ENCODE measurements at regions not wholly inside any gene's neighbourhood (a gene's known extent, or its start where the extent isn't known, plus 50 kb on each side); places are given as distances from the start of the nearest gene placed in this dataset.

DNA sequence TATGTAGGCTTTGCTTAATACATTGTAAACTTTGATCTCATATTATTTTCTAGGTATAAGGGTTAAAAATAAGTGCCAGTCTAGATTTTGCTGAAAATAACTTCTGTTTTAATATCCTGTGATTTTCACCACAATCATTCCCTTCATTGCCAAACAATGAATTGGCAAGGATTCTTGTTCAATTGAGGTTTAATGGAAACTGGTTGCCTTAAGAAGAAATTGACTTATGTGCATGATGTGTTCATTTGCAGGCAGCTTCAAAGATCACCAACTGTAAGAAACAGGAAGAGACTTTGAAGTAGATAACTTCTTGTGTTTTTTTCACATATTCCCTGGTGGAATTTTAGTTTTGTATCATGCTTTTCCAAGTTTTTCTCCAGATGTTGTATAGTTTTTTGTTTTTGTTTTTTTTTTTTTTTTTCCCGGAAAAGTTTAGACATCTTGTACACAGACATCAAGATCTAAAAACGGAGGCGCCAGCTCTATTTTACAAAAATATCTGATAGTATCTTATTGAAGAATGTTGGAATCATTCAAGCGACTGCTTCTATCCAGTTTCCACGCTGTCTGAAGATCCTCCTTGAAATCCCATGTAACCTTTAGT is 108.3 kb downstream of the POSTN start:
- Histone ChIP-seq H3K9me3 (no peaks in the 10 kb centered on the region), H3K4me1 (peaks cover 0 to 32% (median 8%) of the 10 kb centered on the region in 4 donors), H3K27ac (no peak overlapping the region), H3K4me3 (no peak overlapping the region), H3K27me3 (no peaks in the 10 kb centered on the region), H3K36me3 (no peaks in the 10 kb centered on the region)
- DNase-seq = no peak
- TF ChIP-seq CTCF (IDR thresholded peaks at IDR 0.05) = no peak
- intact Hi-C loops (cut with DNase I; ENCODE audit: low total_unique reads) = no loop called here

- intact Hi-C loops (cut with DNase I; ENCODE audit: low total_unique reads) = no loop called here
- Histone ChIP-seq H3K36me3 (no peaks in the 10 kb centered on the region), H3K27ac (no peak overlapping the region), H3K27me3 (no peaks in the 10 kb centered on the region), H3K4me1 (peaks cover 0 to 27% (median 8%) of the 10 kb centered on the region in 4 donors), H3K4me3 (no peak overlapping the region), H3K9me3 (no peaks in the 10 kb centered on the region)
- no peak for DNase-seq
- no peak for TF ChIP-seq CTCF (IDR thresholded peaks at IDR 0.05)
Observed at GRCh38 chr13:37488726-37489125, 109.8 kb downstream of the POSTN start.

DNA sequence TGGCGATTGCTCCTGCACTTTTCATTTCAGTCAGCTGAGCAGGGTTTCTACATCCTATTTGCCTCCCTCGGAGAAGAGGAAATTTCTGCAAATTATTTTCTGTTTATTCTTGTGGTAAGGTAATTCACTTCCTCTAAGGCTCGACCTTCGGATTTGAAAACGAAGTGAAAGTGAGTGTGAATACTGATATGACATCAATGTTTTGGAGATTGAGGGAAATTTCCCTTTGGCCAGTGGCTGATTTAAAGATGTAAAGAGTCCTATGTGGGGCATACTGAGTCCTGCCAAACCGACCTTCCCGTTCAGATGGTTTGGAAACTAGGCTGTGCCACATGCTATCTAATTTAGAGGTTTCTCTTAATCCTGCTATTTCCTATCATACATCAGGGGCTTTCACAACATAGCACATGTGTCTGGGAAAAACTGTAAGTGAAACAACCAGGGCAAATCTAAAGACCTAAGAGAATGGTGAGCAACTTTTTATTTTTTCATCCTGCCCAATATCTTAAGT is 112.3 kb downstream of the POSTN start:
- Histone ChIP-seq H3K27ac (no peak overlapping the region), H3K27me3 (no peaks in the 10 kb centered on the region), H3K36me3 (no peaks in the 10 kb centered on the region), H3K9me3 (no peaks in the 10 kb centered on the region), H3K4me3 (no peak overlapping the region), H3K4me1 (peaks cover 0 to 20% (median 2%) of the 10 kb centered on the region in 4 donors)
- no peak for DNase-seq
- intact Hi-C loops (cut with DNase I; ENCODE audit: low total_unique reads) = no loop called here
- no peak for TF ChIP-seq CTCF (IDR thresholded peaks at IDR 0.05)

DNA sequence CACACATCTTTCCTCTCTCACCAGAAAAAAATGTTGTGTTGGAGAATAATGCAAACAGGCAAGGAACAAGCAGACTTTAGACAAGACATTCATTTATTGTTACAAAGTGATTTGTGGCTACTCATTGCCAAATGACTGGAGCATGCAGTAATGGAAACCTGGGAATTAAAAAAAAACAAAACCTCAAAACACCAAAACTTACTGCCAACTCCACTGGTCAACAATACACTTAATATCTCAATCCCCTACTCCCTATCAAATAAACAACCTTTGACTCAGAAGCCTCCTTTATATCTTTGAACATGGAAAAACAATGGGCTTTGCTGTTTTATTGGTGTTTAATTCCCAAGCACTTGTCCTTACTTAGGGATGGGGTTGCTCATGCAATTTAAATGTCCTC is 112.8 kb downstream of the POSTN start:
- Histone ChIP-seq H3K4me3 (no peak overlapping the region), H3K4me1 (peaks cover 0 to 20% (median 2%) of the 10 kb centered on the region in 4 donors), H3K36me3 (no peaks in the 10 kb centered on the region), H3K27me3 (no peaks in the 10 kb centered on the region), H3K27ac (no peak overlapping the region), H3K9me3 (no peaks in the 10 kb centered on the region)
- DNase-seq = no peak
- TF ChIP-seq CTCF (IDR thresholded peaks at IDR 0.05) = no peak
- intact Hi-C loops (cut with DNase I; ENCODE audit: low total_unique reads) = no loop called here

- TF ChIP-seq CTCF (IDR thresholded peaks at IDR 0.05) = no peak
- DNase-seq = no peak
- H3K27me3 ChIP-seq = no peaks in the 10 kb centered on the region
- H3K4me1 ChIP-seq = peaks cover 0 to 14% (median 2%) of the 10 kb centered on the region in 4 donors
- no peak overlapping the region for H3K27ac ChIP-seq
- intact Hi-C loops (cut with DNase I; ENCODE audit: low total_unique reads) = no loop called here
- H3K4me3 ChIP-seq = no peak overlapping the region
- H3K36me3 ChIP-seq = no peaks in the 10 kb centered on the region
- H3K9me3 ChIP-seq = no peaks in the 10 kb centered on the region
Observed at GRCh38 chr13:37484056-37484455, 114.5 kb downstream of the POSTN start.

Data from tibial artery (tissue), 4 donors.